SK-N-SH (cell line): ENCODE measurements at regions not wholly inside any gene's neighbourhood (a gene's known extent, or its start where the extent isn't known, plus 50 kb on each side); places are given as distances from the start of the nearest gene placed in this dataset.

ENCODE experiments used
- CTCF ChIP-seq: fragments of 200-600 bp; sonication (generic); IDR thresholded peaks from 2 replicates; pipeline ENCODE4 v1.6.1; 2017; ENCODE audit warnings: antibody characterized with exemption, mild to moderate bottlenecking, moderate library complexity
- EZH2phosphoT487 ChIP-seq: fragments of 200-600 bp; sonication (generic); IDR thresholded peaks from 2 replicates; pipeline ENCODE4 v1.6.1; 2017; ENCODE audit warnings: low read depth, mixed run types, mild to moderate bottlenecking, antibody characterized with exemption, moderate library complexity, borderline replicate concordance
- FOSL2 ChIP-seq: IDR thresholded peaks from 2 replicates; pipeline ENCODE4 v1.4.0; 2012; ENCODE audit warnings: low read depth, mild to moderate bottlenecking, moderate library complexity, borderline replicate concordance
- FOXJ3 ChIP-seq: sonication (generic); formaldehyde crosslinking; IDR thresholded peaks from 2 replicates; pipeline ENCODE4 v1.5.1; 2020; ENCODE audit warnings: mild to moderate bottlenecking, missing genetic modification reagents
- REST ChIP-seq: IDR thresholded peaks from 2 replicates; pipeline ENCODE4 v1.6.1; 2012; ENCODE audit warnings: mild to moderate bottlenecking, low read depth, low read length, moderate library complexity
- TCF12 ChIP-seq: IDR thresholded peaks from 2 replicates; pipeline ENCODE4 v1.4.0; 2012

DNA sequence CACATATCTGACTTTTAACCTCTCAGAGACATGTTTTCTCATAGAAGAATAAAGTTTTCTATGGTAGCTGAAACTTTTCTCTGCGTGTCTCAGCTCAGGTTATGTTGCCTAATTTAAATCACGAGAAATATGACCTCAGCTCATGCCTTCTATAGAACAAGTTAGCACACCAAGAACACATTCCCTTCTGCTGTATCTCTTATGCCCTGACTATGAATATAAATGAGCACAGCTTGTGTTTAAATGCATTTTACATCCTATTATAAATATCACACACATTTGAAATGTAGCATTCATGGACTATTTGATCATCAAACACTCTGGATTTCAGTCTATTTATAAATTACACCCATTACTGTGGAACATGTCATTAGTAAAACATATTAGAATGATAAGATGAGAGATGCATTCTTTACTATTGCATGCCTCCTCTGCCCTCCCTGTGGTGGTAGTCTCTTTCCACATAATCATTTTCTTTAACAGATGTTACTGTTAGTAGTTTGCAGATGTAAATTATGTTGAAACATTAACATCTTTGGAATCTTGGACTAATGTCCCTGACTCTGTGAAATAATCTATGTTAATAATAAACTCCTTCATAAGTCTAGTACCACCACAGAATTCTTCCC is 2044.9 kb upstream of the PCDH20 start:
- no peak for TF ChIP-seq CTCF
- TF ChIP-seq FOXJ3 (CRISPR knock-in tag): no peak
- no peak for TF ChIP-seq TCF12
- TF ChIP-seq FOSL2: no peak
- TF ChIP-seq REST: no peak
- no peak for TF ChIP-seq EZH2phosphoT487
